ENCODE measurements at regions not wholly inside any gene's neighbourhood (a gene's known extent, or its start where the extent isn't known, plus 50 kb on each side); places are given as distances from the start of the nearest gene placed in this dataset.

GRCh38 chr3:87796137-87796842 lies 262.5 kb downstream of the CGGBP1 start:
- TF ChIP-seq CTCF (IDR thresholded peaks at IDR 0.05; ENCODE audit: poor library complexity, severe bottlenecking) (no peak), EZH2 (IDR thresholded peaks at IDR 0.05; ENCODE audit: borderline replicate concordance, insufficient read depth, low read length, poor library complexity, severe bottlenecking) (no peak), POLR2AphosphoS5 (IDR thresholded peaks at IDR 0.05) (no peak), SMC3 (conservative IDR thresholded peaks at IDR 0.05; ENCODE audit: poor library complexity) (no peak), REST (IDR thresholded peaks at IDR 0.05; ENCODE audit: borderline replicate concordance) (no peak), RAD21 (conservative IDR thresholded peaks at IDR 0.05) (no peak), TAF1 (IDR thresholded peaks at IDR 0.05; ENCODE audit: low read depth) (no peak), EP300 (conservative IDR thresholded peaks at IDR 0.05; ENCODE audit: poor library complexity, severe bottlenecking) (no peak)

All from neural cell (in vitro differentiated cells).